ENCODE measurements at regions not wholly inside any gene's neighbourhood (a gene's known extent, or its start where the extent isn't known, plus 50 kb on each side); places are given as distances from the start of the nearest gene placed in this dataset.

DNA sequence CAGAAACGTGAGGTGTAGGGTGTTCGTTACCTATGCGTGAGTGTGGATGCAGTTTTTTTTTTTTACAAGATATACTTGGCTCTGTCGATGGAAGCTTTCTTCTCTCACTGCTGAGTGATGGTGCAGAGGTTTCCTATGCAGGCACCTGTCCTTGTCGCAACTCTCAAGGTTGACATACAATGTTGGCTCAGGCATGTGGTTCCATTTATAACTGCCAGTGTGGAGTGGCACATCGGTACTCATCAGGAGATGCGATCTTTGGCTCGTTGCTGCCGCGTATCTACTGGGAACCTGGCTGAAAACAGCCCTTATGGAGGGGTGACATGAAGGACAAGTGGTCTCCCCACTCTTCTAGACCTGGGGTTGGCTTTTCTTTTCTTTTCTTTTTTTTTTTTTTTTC, 109.0 kb downstream of the ZNF664 start:
- no peak overlapping the region for H3K27ac ChIP-seq
- no peaks in the 10 kb centered on the region for H3K4me1 ChIP-seq
- ChIA-PET POLR2A (no interaction called here), CTCF (interaction anchor here (0.9 kb wide), 1 partner anchor 45 kb away, joined by 3 read pairs; no protein-coding TSS in a partner anchor)
- FAIRE-seq (no peak), ATAC-seq (no peak), DNase-seq (ENCODE audit: low read depth in 1 of 2, low spot score in 1 of 2) (no peak)
- 84% methylated on average over 10 of the region's 10 CpGs for WGBS (ENCODE audit: missing lambda C conversion rate)
- TF ChIP-seq EHMT2 (IDR thresholded peaks at IDR 0.05; ENCODE audit: low read depth) (no peak), RARB (CRISPR knock-in tag; IDR thresholded peaks at IDR 0.05) (no peak), CHD4 (IDR thresholded peaks at IDR 0.05; ENCODE audit: borderline replicate concordance) (no peak), RFX5 (IDR thresholded peaks at IDR 0.05) (no peak), GATA3 (IDR thresholded peaks at IDR 0.05; ENCODE audit: borderline replicate concordance) (no peak), RCOR1 (IDR thresholded peaks at IDR 0.05; ENCODE audit: low read depth, low read length) (no peak), FOSB (CRISPR knock-in tag; IDR thresholded peaks at IDR 0.05) (no peak)
- TF ChIP-seq, protein P1, sequence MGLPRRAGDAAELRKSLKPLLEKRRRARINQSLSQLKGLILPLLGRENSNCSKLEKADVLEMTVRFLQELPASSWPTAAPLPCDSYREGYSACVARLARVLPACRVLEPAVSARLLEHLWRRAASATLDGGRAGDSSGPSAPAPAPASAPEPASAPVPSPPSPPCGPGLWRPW (IDR thresholded peaks at IDR 0.05) = no peak
- TF ChIP-seq, protein P2, sequence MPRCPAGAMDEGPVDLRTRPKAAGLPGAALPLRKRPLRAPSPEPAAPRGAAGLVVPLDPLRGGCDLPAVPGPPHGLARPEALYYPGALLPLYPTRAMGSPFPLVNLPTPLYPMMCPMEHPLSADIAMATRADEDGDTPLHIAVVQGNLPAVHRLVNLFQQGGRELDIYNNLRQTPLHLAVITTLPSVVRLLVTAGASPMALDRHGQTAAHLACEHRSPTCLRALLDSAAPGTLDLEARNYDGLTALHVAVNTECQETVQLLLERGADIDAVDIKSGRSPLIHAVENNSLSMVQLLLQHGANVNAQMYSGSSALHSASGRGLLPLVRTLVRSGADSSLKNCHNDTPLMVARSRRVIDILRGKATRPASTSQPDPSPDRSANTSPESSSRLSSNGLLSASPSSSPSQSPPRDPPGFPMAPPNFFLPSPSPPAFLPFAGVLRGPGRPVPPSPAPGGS (IDR thresholded peaks at IDR 0.05) = no peak
- no peak overlapping the region for H3K4me2 ChIP-seq
- no peaks in the 10 kb centered on the region for H3K9me3 ChIP-seq
- no peak overlapping the region for H3K4me3 ChIP-seq

- Histone ChIP-seq H3K4me3 (no peak overlapping the region), H3K4me1 (no peaks in the 10 kb centered on the region), H3K27ac (no peak overlapping the region), H3K4me2 (no peak overlapping the region), H3K9me3 (no peaks in the 10 kb centered on the region)
- ChIA-PET POLR2A (no interaction called here), CTCF (interaction anchor here (0.8 to 1.1 kb wide), 2 partner anchors 10 to 46 kb away, joined by 3 read pairs; no protein-coding TSS in a partner anchor)
- 92% methylated on average over 4 of the region's 4 CpGs for WGBS (ENCODE audit: missing lambda C conversion rate)
- TF ChIP-seq RARB (CRISPR knock-in tag; IDR thresholded peaks at IDR 0.05) (no peak), SREBF2 (IDR thresholded peaks at IDR 0.05) (no peak), ZFP36 (IDR thresholded peaks at IDR 0.05; ENCODE audit: borderline replicate concordance, partially characterized antibody) (no peak), HDAC2 (IDR thresholded peaks at IDR 0.05) (no peak), RAD21 (conservative IDR thresholded peaks at IDR 0.05 in 1 of 2, IDR thresholded peaks at IDR 0.05 in 1 of 2) (no peak), HOXB13 (CRISPR knock-in tag; IDR thresholded peaks at IDR 0.05; ENCODE audit: low read depth) (no peak), ZNF302 (CRISPR knock-in tag; IDR thresholded peaks at IDR 0.05) (no peak), KDM5A (IDR thresholded peaks at IDR 0.05) (no peak), MAFK (IDR thresholded peaks at IDR 0.05; ENCODE audit: partially characterized antibody) (no peak), PHF8 (IDR thresholded peaks at IDR 0.05; ENCODE audit: borderline replicate concordance, low read depth) (no peak), KDM1A (IDR thresholded peaks at IDR 0.05; ENCODE audit: low read depth) (no peak), EHMT2 (IDR thresholded peaks at IDR 0.05; ENCODE audit: low read depth) (no peak), CBX8 (IDR thresholded peaks at IDR 0.05) (no peak), RFX5 (IDR thresholded peaks at IDR 0.05) (no peak), POLR2A (IDR thresholded peaks at IDR 0.05; ENCODE audit: low read length) (no peak), ZC3H11A (IDR thresholded peaks at IDR 0.05) (no peak), CEBPB (IDR thresholded peaks at IDR 0.05) (no peak)
- TF ChIP-seq, protein P1 (IDR thresholded peaks at IDR 0.05) = no peak
- TF ChIP-seq, protein P3, sequence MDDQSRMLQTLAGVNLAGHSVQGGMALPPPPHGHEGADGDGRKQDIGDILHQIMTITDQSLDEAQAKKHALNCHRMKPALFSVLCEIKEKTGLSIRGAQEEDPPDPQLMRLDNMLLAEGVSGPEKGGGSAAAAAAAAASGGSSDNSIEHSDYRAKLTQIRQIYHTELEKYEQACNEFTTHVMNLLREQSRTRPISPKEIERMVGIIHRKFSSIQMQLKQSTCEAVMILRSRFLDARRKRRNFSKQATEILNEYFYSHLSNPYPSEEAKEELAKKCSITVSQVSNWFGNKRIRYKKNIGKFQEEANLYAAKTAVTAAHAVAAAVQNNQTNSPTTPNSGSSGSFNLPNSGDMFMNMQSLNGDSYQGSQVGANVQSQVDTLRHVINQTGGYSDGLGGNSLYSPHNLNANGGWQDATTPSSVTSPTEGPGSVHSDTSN (IDR thresholded peaks at IDR 0.05) = no peak
- no peak for FAIRE-seq
- DNase-seq (ENCODE audit: low read depth in 1 of 2, low spot score in 1 of 2) = no peak
- ATAC-seq = no peak
Observed at GRCh38 chr12:124082687-124083086, 109.7 kb downstream of the ZNF664 start.

GRCh38 chr12:124083708-124084107, 110.7 kb downstream of the ZNF664 start:
- ATAC-seq = no peak
- no peaks in the 10 kb centered on the region for H3K4me1 ChIP-seq
- ChIA-PET POLR2A (no interaction called here), CTCF (no interaction called here)
- H3K4me3 ChIP-seq = no peak overlapping the region
- no peaks in the 10 kb centered on the region for H3K9me3 ChIP-seq
- no peak for DNase-seq (ENCODE audit: low read depth in 1 of 2, low spot score in 1 of 2)
- FAIRE-seq = no peak
- no peak overlapping the region for H3K4me2 ChIP-seq
- no peak overlapping the region for H3K27ac ChIP-seq
- WGBS (ENCODE audit: missing lambda C conversion rate) = 85% methylated on average over 11 of the region's 11 CpGs
- no peak for TF ChIP-seq RCOR1 (IDR thresholded peaks at IDR 0.05; ENCODE audit: low read depth, low read length)
- TF ChIP-seq MAFK (IDR thresholded peaks at IDR 0.05; ENCODE audit: partially characterized antibody) = no peak
- no peak for TF ChIP-seq E2F6 (IDR thresholded peaks at IDR 0.05; ENCODE audit: borderline replicate concordance, low read depth)
- no peak for TF ChIP-seq HOXA7 (CRISPR knock-in tag; IDR thresholded peaks at IDR 0.05)
- no peak for TF ChIP-seq CHD2 (IDR thresholded peaks at IDR 0.05; ENCODE audit: low read length, partially characterized antibody)
- no peak for TF ChIP-seq HOXB13 (CRISPR knock-in tag; IDR thresholded peaks at IDR 0.05; ENCODE audit: low read depth)
- TF ChIP-seq, protein P4, sequence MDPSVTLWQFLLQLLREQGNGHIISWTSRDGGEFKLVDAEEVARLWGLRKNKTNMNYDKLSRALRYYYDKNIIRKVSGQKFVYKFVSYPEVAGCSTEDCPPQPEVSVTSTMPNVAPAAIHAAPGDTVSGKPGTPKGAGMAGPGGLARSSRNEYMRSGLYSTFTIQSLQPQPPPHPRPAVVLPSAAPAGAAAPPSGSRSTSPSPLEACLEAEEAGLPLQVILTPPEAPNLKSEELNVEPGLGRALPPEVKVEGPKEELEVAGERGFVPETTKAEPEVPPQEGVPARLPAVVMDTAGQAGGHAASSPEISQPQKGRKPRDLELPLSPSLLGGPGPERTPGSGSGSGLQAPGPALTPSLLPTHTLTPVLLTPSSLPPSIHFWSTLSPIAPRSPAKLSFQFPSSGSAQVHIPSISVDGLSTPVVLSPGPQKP (IDR thresholded peaks at IDR 0.05; ENCODE audit: low read depth, low read length) = no peak
- TF ChIP-seq SMC3 (IDR thresholded peaks at IDR 0.05) = no peak
- TF ChIP-seq POLR2AphosphoS2 (conservative IDR thresholded peaks at IDR 0.05; ENCODE audit: low read length) = no peak
- TF ChIP-seq SREBF2 (IDR thresholded peaks at IDR 0.05) = no peak
- no peak for TF ChIP-seq CBX8 (IDR thresholded peaks at IDR 0.05)
- TF ChIP-seq, protein P2 (IDR thresholded peaks at IDR 0.05) = no peak
- no peak for TF ChIP-seq HOXB5 (CRISPR knock-in tag; IDR thresholded peaks at IDR 0.05)
